ENCODE measurements at regions not wholly inside any gene's neighbourhood (a gene's known extent, or its start where the extent isn't known, plus 50 kb on each side); places are given as distances from the start of the nearest gene placed in this dataset.

- no peak for TF ChIP-seq POLR2A (IDR thresholded peaks at IDR 0.05)
- TF ChIP-seq, protein P1, sequence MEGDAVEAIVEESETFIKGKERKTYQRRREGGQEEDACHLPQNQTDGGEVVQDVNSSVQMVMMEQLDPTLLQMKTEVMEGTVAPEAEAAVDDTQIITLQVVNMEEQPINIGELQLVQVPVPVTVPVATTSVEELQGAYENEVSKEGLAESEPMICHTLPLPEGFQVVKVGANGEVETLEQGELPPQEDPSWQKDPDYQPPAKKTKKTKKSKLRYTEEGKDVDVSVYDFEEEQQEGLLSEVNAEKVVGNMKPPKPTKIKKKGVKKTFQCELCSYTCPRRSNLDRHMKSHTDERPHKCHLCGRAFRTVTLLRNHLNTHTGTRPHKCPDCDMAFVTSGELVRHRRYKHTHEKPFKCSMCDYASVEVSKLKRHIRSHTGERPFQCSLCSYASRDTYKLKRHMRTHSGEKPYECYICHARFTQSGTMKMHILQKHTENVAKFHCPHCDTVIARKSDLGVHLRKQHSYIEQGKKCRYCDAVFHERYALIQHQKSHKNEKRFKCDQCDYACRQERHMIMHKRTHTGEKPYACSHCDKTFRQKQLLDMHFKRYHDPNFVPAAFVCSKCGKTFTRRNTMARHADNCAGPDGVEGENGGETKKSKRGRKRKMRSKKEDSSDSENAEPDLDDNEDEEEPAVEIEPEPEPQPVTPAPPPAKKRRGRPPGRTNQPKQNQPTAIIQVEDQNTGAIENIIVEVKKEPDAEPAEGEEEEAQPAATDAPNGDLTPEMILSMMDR (IDR thresholded peaks at IDR 0.05): no peak
Measured at GRCh38 chr10:2716596-2716995, 350.8 kb upstream of the PFKP start.
